ENCODE measurements at regions not wholly inside any gene's neighbourhood (a gene's known extent, or its start where the extent isn't known, plus 50 kb on each side); places are given as distances from the start of the nearest gene placed in this dataset.

DNA sequence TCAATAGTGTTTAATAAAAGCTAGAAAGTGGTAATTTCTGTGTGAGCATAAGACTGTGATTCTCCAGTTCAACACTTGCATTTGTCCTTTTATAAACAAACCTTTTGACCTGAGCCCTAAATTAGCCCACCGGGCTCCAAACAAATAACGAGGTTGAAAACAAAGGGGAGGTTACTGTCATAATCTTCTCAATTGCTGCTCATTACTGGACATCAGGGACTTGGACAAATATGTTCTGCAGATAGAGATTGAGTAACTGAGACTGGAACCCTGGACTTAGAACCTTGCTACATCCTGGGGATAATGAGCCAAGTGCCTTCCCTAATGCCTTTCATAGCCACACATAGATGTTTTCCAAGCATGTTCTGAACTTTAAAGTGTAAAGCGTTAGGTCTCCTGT, 84.2 kb upstream of the PCSK2 start:
- FAIRE-seq (no peak), DNase-seq (ENCODE audit: insufficient read length, low spot score) (no peak)
- TF ChIP-seq, protein P1, sequence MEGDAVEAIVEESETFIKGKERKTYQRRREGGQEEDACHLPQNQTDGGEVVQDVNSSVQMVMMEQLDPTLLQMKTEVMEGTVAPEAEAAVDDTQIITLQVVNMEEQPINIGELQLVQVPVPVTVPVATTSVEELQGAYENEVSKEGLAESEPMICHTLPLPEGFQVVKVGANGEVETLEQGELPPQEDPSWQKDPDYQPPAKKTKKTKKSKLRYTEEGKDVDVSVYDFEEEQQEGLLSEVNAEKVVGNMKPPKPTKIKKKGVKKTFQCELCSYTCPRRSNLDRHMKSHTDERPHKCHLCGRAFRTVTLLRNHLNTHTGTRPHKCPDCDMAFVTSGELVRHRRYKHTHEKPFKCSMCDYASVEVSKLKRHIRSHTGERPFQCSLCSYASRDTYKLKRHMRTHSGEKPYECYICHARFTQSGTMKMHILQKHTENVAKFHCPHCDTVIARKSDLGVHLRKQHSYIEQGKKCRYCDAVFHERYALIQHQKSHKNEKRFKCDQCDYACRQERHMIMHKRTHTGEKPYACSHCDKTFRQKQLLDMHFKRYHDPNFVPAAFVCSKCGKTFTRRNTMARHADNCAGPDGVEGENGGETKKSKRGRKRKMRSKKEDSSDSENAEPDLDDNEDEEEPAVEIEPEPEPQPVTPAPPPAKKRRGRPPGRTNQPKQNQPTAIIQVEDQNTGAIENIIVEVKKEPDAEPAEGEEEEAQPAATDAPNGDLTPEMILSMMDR (IDR thresholded peaks at IDR 0.05; ENCODE audit: insufficient read depth, missing control alignments) = no peak

DNA sequence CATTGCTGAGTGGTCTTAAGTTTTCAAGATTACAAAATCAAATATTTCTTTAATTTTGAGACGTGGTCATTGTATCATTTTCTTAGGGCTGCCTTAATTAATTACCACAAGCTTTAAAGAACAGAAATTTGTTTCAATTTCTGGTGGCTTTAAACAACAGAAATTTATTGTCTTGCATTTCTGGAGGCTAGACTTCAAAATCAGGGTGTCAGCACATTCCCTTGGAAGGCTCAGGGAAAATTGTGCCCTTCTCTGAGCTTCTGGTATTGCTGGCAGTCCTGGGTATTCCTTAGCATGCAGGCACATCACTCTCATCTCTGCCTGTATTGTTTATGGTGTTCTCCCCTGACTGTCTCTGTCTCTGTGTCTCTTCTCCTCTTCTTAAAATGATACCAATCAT, 76.0 kb upstream of the PCSK2 start:
- FAIRE-seq = no peak

DNA sequence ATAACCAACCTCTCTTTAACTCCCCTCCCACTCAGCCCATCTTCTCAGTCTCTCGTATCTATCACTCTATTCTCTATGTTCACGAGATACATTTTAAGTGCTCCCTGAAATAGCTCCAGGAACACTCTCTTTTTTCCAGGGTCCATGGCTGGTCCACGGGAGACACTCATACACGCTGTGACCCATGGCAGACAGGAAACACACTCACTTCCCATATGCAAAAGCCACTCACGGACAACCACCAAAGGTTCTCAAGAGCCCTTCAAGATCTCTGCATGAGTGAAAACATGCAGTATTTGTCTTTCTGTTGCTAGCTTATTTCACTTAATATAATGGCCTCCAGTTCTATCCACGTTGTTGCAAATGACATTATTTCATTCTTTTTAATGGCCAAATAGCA, 71.4 kb upstream of the PCSK2 start:
- TF ChIP-seq, protein P1 (IDR thresholded peaks at IDR 0.05; ENCODE audit: insufficient read depth, missing control alignments) = no peak
- FAIRE-seq = no peak
- DNase-seq (ENCODE audit: insufficient read length, low spot score) = no peak

More for the DNA sequence above, 76.0 kb upstream of the PCSK2 start:
- TF ChIP-seq, protein P1 (IDR thresholded peaks at IDR 0.05; ENCODE audit: insufficient read depth, missing control alignments) = no peak
- DNase-seq (ENCODE audit: insufficient read length, low spot score) = no peak

DNA sequence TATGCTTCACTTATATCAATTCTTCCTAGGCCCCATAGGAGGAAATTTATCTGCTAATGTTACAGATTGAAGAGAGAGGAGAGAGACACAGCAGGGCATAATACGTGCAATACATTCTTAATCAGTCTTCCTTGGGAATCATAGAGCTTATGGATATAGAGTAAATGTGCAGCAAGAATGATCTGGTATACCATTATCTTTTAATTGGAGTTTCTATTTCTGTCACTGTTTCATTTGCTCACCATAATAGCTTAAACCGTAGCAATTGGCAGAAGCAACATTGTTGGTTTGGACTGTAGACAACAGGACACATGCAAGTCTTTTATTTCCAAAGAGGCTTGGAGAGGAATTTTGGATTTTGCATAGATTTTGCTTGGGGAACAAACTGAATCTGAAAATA, 68.1 kb upstream of the PCSK2 start:
- DNase-seq (ENCODE audit: insufficient read length, low spot score) = no peak
- TF ChIP-seq, protein P1 (IDR thresholded peaks at IDR 0.05; ENCODE audit: insufficient read depth, missing control alignments) = no peak
- no peak for FAIRE-seq

DNA sequence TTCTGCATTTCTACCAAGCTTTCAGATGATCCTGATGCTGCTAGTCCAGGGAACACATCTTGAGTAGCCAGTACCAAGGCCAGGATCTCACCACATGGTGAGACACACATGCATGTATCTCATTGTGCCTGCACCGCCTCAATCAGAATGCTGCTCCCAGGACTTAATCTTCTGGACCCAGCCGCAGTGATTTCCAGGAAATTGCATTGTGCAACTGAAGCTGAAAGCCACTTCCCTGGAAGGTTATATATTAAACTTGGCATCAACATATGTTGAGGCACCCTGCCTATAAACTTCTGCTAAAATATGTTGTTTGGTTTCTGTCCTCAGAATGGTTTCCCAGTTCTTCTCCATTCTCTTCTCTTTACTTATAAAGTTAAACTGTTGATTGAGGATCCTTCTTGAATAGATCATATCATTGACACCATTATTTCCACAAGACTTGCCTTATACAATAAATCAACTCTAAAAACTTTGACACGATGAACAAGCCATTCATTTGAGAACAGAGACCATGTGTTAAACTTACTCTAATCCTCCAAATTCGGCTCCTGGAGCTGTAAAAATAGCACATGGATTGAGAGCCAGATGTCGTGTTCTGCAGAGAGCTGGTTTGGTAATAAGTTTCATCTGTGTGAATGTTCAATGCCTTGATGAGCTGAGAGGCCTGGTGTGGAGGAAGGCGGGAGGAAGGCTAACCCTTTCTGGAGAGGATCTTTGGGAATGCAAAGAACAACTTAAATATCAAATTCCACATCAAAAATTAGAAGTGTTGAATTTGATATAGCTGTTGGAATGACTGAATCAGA, 65.0 kb upstream of the PCSK2 start:
- DNase-seq (ENCODE audit: insufficient read length, low spot score) (no peak), FAIRE-seq (no peak)
- TF ChIP-seq, protein P1 (IDR thresholded peaks at IDR 0.05; ENCODE audit: insufficient read depth, missing control alignments) = no peak

DNA sequence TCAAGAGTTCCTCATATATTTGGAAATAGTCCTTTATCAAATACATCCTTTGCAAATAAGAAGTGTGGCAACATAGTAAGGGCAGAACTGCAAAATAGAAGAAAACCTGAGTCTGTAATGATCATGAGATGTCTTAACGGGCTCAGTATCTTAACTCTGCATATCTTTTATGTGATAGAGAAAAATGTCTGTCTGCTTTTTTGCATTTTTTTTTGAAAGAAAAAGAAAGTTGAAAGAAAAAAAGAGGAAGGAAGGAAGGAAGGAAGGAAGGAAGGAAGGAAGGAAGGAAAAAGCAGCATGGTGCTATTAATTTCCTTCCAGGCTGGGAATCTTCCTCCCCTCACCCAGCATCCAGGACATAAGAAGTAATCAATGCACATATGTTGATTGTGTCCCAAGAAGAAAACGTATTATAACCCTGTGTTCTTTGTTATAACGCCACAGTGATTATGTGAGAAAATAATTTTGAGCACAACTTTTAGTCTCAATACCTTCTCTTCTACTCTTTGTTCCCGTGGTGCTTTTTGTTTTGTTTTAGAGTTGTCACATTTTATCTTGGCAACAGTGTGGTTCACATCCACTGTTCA, 58.7 kb upstream of the PCSK2 start:
- TF ChIP-seq, protein P1 (IDR thresholded peaks at IDR 0.05; ENCODE audit: insufficient read depth, missing control alignments) = no peak
- DNase-seq (ENCODE audit: insufficient read length, low spot score) = no peak
- no peak for FAIRE-seq

DNA sequence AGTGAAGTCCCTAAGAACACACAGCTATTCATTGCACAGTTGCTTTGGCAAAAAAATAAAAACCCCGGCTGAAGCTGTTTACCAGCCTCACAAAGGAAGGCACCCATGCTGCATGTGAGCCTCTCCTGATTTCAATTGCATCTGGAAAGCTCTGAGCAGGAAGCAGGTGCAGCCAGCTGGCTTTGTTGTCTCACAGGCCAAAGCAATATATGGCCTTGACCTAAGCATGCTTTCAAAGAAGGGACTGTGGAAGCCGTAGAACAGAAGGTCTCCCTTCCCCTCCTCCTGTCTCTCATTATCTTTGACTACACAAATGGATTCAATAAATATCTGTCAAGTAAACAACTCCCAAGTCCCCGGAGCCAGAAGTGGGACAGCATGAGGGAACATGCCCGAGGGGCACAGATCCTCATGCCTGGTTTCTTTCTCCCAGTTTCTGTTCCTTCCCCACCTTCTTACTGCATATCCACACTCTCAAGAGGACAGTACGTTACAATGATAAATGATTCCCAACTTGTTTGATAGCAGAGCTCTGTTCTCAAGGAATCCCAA, 57.2 kb upstream of the PCSK2 start:
- TF ChIP-seq, protein P1 (IDR thresholded peaks at IDR 0.05; ENCODE audit: insufficient read depth, missing control alignments) = no peak
- DNase-seq (ENCODE audit: insufficient read length, low spot score) (no peak), FAIRE-seq (no peak)
